Dedifferentiated amniotic fluid mesenchymal stem cell (primary cell): ENCODE measurements at regions not wholly inside any gene's neighbourhood (a gene's known extent, or its start where the extent isn't known, plus 50 kb on each side); places are given as distances from the start of the nearest gene placed in this dataset.

Source experiments
- DNase-seq: peaks from one replicate; pipeline ENCODE4 v3.0.0-alpha.2; 2016; ENCODE audit errors: extremely low spot score

- DNase-seq = no peak
Observed at GRCh38 chr14:98802044-98802443, 470.0 kb downstream of the BCL11B start.

GRCh38 chr14:98803196-98803595 is 468.8 kb downstream of the BCL11B start:
- no peak for DNase-seq

GRCh38 chr14:98808494-98809407 is 463.2 kb downstream of the BCL11B start:
- DNase-seq = no peak

DNA sequence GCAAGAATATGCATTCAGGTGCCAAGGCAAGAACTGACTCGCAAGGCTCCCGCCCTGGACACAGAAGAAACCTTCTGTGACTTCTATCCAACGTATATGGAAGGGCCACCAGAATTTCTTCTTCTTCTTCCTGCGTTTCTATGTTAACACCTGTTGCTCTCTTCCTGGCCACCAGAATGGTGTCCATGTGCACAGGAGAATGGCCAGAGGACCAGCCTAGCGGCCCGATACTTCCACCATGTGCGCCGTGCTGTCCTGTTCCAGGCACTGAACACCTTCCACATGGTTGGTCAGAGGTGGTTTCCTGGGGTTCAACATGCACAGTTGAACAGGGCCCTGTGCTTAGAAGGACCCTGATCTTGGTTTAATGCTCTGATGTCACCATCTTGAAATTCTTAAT is 455.8 kb downstream of the BCL11B start:
- no peak for DNase-seq

- no peak for DNase-seq
Observed at GRCh38 chr14:98816720-98817119, 455.3 kb downstream of the BCL11B start.

DNA sequence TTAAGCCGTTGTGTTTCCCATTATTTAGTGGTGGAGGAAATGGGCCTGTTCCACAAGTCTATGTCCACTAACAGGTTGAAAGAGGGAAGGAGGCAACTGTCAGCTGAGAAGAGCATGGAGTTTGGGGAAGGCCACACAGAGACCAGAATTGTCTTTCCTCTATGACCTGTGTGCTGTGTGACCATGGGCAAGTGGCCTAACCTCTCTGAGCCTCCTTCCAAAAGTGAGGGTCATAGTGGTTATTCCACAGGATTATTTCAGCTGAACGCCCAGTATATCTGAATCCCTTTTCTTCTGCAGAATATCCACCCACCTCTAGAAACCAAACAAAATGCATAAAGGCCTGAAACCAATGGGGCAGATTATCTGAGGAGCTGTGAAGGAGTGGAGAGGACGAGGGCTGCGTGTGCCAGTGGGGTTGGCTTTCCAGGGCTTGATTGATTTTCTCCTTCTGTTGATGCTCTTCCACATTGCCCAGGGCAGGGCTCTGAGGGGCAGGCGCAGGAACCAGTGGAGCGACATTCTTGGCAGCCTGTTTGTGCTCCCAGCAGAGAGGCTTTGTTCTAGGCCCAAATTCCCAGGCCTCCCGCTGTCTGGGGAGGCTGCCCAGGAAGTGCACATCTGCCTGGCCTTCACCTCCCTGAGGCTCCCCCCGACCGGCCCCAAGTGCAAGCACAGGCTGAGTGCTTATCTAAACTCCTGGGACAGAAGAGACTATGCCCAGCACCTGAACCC is 452.7 kb downstream of the BCL11B start:
- no peak for DNase-seq

DNA sequence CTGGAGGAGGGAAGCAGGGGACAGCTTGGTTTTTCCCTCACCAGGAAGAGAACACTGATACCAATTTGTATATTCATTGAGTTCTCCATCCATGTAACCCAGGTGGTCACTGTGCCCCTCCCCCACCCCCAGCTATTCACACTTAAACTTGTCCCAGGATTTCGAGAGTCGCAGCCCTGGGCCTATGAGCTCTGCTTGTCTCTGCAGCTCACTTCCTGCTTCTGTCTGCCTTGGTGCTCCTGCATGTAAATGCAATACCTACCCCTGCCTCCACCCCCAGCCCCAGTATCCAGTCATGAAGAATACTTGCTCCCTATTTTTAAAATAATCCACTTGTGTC is 452.2 kb downstream of the BCL11B start:
- DNase-seq = no peak

GRCh38 chr14:98822917-98823316 is 449.1 kb downstream of the BCL11B start:
- DNase-seq = no peak

DNA sequence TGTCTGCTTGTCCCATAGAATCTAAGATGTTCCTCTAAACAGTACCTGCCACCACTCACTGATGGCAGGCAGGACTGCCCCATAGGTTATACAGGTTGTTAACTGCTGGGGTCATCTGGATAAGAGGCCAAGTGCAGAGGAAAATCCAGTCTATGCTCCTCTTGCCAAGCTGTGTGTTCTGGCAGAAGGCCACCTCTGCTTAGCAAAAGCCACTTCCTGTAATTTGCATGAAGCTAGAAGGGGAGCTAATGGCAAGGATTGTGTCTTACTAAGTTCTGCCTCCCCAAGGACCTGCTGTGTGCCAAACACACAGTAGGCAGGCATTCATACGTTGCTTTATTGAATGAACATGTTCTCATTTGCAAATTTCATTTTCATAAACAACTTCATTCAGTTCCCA is 445.4 kb downstream of the BCL11B start:
- DNase-seq = no peak

GRCh38 chr14:98834119-98834518 is 437.9 kb downstream of the BCL11B start:
- no peak for DNase-seq

- DNase-seq = no peak
Observed at GRCh38 chr14:98835051-98835824, 436.8 kb downstream of the BCL11B start.

DNA sequence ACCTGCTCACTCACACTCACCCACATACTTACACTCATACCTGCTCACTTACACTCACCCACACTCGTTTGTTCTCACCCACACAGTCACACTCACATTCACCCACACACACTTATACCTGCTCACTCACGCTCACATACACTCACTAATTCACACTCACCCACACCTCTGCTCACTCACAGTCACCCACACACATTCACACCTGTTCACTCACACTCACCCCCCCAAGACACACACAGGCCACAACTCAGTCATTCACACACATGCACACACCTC is 436.2 kb downstream of the BCL11B start:
- no peak for DNase-seq

GRCh38 chr14:98840091-98840490 is 431.9 kb downstream of the BCL11B start:
- no peak for DNase-seq

GRCh38 chr14:98840511-98840910 is 431.5 kb downstream of the BCL11B start:
- DNase-seq = no peak

GRCh38 chr14:98844456-98844855 is 427.5 kb downstream of the BCL11B start:
- no peak for DNase-seq

DNA sequence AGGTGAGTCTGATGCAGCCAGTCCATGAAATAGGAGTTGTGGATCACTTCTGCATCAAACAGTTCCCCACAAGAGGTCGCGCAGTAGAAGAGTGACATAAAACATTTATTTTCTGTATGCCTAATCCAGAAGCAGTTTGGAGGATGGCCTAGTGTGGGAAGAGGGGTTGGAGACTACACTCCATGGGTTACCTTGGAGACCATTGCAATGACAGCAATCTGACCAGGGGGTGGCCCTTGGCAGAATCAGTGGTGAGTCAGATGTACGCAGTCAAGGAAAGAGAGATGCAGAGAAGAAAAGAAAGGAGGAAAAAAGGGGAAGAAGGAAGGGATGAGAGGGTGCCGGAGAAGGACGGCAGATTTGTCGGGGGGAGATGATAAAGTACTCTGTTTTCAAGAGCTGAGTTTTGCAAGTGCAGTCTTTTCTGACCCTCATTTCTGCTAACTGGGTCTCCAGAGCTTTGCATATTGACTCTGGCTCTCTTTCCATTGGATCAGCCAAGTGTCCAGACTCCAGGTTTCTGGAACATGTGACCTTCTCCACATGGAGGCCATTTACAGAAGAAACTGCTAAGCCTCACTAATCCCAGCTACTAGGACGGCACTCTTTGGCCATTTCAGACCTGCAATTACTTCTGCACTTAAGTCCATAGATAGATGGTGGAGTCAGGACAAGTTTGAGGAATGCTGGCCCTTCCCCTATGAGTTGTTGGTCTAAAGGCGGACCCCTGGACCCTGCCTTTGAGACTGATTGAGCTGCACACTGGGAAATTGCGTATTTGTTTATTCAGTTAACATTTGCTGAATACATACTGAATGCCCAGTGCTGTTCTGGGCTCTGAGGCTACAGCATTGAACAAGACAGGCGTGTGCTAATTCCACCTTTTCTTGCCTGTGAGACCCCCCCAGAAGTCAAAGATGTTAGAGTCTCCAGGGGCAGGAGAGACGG is 424.2 kb downstream of the BCL11B start:
- no peak for DNase-seq

DNA sequence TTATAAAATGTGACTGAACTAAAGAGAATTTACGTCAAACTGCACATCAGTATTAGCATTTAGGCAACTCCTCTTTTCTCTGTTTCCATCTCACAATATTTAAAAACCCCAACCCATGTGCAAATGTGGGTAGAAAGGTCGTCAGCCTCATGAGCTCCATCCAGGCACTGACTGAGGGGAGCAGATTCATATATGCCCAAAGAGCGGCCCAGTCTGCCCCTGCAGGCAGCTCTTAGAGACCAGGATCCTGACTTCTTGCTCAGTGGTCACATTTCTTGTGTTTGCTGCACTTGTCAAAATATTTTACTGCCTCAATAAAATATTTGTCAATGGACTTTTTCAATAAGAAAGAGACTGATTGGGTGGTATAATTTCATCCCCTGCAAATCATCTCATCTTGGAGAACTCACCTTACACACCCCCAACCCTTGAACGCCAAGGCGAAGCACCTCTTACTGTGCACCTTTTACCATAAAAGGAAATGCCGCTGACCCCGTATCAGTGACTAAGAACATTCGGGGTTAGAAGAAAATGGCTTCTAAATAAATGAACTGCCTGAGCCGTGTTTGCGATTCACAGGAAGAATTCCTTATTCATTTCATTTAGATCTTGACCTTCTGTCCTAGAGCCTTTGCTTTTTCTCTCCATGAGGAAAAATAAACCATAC is 418.8 kb downstream of the BCL11B start:
- DNase-seq = no peak

GRCh38 chr14:98855926-98856715 is 415.9 kb downstream of the BCL11B start:
- DNase-seq = no peak

DNA sequence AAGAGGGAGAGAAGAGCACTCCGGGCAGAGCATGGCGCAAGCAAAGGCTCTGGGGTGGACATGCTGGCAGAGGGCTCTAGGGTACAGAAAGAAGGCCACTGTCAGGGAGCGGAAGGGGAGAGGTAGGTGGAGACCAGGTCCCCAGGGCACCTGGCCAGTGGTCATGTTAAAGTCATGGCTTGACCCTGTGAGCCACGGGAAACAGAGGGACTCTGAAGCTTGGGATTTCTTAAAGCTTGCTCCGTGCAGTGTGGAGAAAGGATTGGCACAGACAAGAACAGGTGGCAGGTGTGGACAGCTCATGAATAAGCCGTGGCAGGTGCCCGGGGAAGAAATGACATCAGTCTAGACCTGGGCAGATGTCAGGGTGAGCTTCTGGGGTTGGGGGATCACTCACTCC is 413.8 kb downstream of the BCL11B start:
- DNase-seq = no peak

DNA sequence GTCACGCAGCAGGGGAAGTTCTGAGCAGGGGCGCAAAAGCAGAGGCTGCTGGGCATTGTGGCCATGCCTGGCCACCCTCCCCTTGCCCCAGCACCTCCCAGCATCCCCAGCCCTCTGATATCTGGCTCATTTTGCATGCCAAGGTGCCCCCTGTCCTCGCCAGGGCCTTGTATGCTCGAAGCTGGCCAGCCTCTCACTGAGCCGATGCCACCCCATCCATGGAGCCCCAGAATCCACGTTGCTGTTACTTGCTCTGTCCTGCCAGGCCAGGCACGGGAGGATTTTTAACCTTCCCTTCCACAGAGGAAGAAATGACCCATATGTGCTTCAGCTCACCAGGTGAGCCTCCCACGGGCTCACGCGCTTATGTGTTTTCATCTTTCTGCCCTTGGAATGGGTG is 413.4 kb downstream of the BCL11B start:
- no peak for DNase-seq
